Spleen (tissue), 7 donors: ENCODE measurements at regions not wholly inside any gene's neighbourhood (a gene's known extent, or its start where the extent isn't known, plus 50 kb on each side); places are given as distances from the start of the nearest gene placed in this dataset.

ENCODE experiments used
- CTCF ChIP-seq, 11 experiments: fragments of 200-600 bp in 7 of 11; fragments of 450-650 bp in 4 of 11; sonication (generic) in 4 of 11; IDR thresholded peaks in 8 of 11; conservative IDR thresholded peaks in 3 of 11; 1 replicate in 7 of 11; 2 replicates in 4 of 11; pipeline versions ENCODE4 v1.4.0 to v1.8.0; 2016 to 2021; ENCODE audit warnings: antibody characterized with exemption in 11 of 11, inconsistent platforms in 4 of 11, mild to moderate bottlenecking in 1 of 11
- POLR2A ChIP-seq, 3 donors: fragments of 450-650 bp; IDR thresholded peaks; one replicate each; pipeline ENCODE4 v1.5.1; 2017; ENCODE audit warnings: antibody characterized with exemption in 3 of 3, mild to moderate bottlenecking in 1 of 3
- donor health status: DM: no; HTN: no; CAD: no; lungs with moderate emphysema.
- donor health status: DM: no; HTN: no; CAD: no.
- donor health status: DM: no; HTN: no; CAD: no.

GRCh38 chr11:92685049-92685448 lies 284.4 kb upstream of the MTNR1B start:
- TF ChIP-seq POLR2A (IDR thresholded peaks at IDR 0.05) (no peak), CTCF (IDR thresholded peaks at IDR 0.05 in 8 of 11, conservative IDR thresholded peaks at IDR 0.05 in 3 of 11) (no peak)
